ENCODE measurements at regions not wholly inside any gene's neighbourhood (a gene's known extent, or its start where the extent isn't known, plus 50 kb on each side); places are given as distances from the start of the nearest gene placed in this dataset.

- TF ChIP-seq KDM5B (CRISPR knock-in tag; IDR thresholded peaks at IDR 0.05; ENCODE audit: borderline replicate concordance) (peak; percentile 75; the same call in 1 of the 2 replicates), MYPOP (CRISPR knock-in tag; IDR thresholded peaks at IDR 0.05) (0 out of 2 replicates have a peak, but pooled peaks have one; percentile 35), ZNF230 (CRISPR knock-in tag; IDR thresholded peaks at IDR 0.05) (no peak), FOSL2 (CRISPR knock-in tag; IDR thresholded peaks at IDR 0.05) (peak; percentile 70), MEIS2 (CRISPR knock-in tag; IDR thresholded peaks at IDR 0.05) (0 out of 2 replicates have a peak, but pooled peaks have one; percentile 30), LCORL (IDR thresholded peaks at IDR 0.05) (no peak), LCORL (CRISPR knock-in tag; IDR thresholded peaks at IDR 0.05) (peak; percentile 43; the same call in 1 of the 2 replicates), ZNF205 (CRISPR knock-in tag; IDR thresholded peaks at IDR 0.05) (0 out of 2 replicates have a peak, but pooled peaks have one; percentile 21), ZNF891 (CRISPR knock-in tag; IDR thresholded peaks at IDR 0.05) (0 out of 2 replicates have a peak, but pooled peaks have one; percentile 52), ZNF598 (CRISPR knock-in tag; IDR thresholded peaks at IDR 0.05; ENCODE audit: borderline replicate concordance) (0 out of 2 replicates have a peak, but pooled peaks have one; percentile 64), ZNF574 (CRISPR knock-in tag; IDR thresholded peaks at IDR 0.05) (0 out of 2 replicates have a peak, but pooled peaks have one; percentile 53), ZMYM4 (CRISPR knock-in tag; IDR thresholded peaks at IDR 0.05) (peak; percentile 66; the same call in 1 of the 2 replicates), ARNT2 (CRISPR knock-in tag; IDR thresholded peaks at IDR 0.05; ENCODE audit: low read depth) (peak; percentile 52; the same call in 1 of the 2 replicates), TFDP1 (CRISPR knock-in tag; IDR thresholded peaks at IDR 0.05; ENCODE audit: borderline replicate concordance) (0 out of 2 replicates have a peak, but pooled peaks have one; percentile 12), ZFY (CRISPR knock-in tag; IDR thresholded peaks at IDR 0.05) (peak; percentile 50; the same call in 1 of the 2 replicates), FOXP4 (CRISPR knock-in tag; IDR thresholded peaks at IDR 0.05) (peak; percentile 46; the same call in 1 of the 2 replicates), ZNF766 (CRISPR knock-in tag; IDR thresholded peaks at IDR 0.05; ENCODE audit: borderline replicate concordance) (peak; percentile 28; the same call in 1 of the 2 replicates), ZNF75D (CRISPR knock-in tag; IDR thresholded peaks at IDR 0.05; ENCODE audit: borderline replicate concordance) (no peak), POGK (CRISPR knock-in tag; conservative IDR thresholded peaks at IDR 0.05) (peak; percentile 47; the same call in 1 of the 2 replicates), ZNF138 (CRISPR knock-in tag; IDR thresholded peaks at IDR 0.05; ENCODE audit: low read depth) (no peak), ZBTB38 (CRISPR knock-in tag; IDR thresholded peaks at IDR 0.05) (peak; percentile 85; the same call in 1 of the 2 replicates)
These were observed 173.4 kb downstream of the TOMM20 start (continued) for GRCh38 chr1:234955107-234955731.
